Urinary bladder (tissue), 3 donors: ENCODE measurements at regions not wholly inside any gene's neighbourhood (a gene's known extent, or its start where the extent isn't known, plus 50 kb on each side); places are given as distances from the start of the nearest gene placed in this dataset.

Source experiments
- DNase-seq: peaks from one replicate; pipeline ENCODE4 v3.0.0-alpha.2; 2015; ENCODE audit errors: extremely low spot score
- H3K27ac ChIP-seq: one replicate; pipeline ENCODE4 v1.5.1; 2013; ENCODE audit warnings: low read depth, mild to moderate bottlenecking, moderate library complexity
- H3K36me3 ChIP-seq: one replicate; pipeline ENCODE4 v1.6.1; 2013; ENCODE audit warnings: mild to moderate bottlenecking, moderate library complexity; ENCODE audit not compliant: insufficient read depth
- H3K4me1 ChIP-seq: one replicate; pipeline ENCODE4 v1.6.1; 2013; ENCODE audit warnings: mild to moderate bottlenecking, moderate library complexity; ENCODE audit not compliant: insufficient read depth
- H3K4me3 ChIP-seq: one replicate; pipeline ENCODE4 v1.5.1; 2013; ENCODE audit warnings: low read depth, low read length
- WGBS: extraction: QIAGEN DNeasy Blood & Tissue Kit; methylation state at CpG from one replicate; pipeline ENCODE4 v1.1.7; 2013; 5-methylcytosine and 5-hydroxymethylcytosine counted together
- donor health status: healthy with polysubstance abuse.
- donor health status: healthy.

DNA sequence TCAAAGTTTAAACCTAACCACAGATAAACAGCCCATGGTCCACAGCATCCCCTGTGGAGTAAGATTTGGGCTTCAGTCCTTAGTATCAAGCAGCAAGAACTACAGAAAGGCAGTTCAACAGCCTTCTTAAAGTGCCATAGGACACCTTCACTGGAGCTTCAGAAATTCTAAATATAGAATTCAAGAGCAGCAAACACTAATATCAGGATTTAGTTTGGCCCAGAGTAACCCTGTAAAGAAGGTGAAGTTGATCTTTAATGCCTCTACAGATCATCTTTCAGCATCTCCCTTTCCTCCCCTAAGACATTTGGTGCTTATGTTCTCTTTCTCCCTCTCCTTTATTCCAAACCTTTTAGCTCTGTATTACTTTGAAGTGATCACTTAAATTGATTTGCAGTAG, 59.5 kb upstream of the ARHGAP5 start:
- DNase-seq, result no peak
- Histone ChIP-seq H3K4me3 (no peak overlapping the region), H3K36me3 (no peaks in the 10 kb centered on the region), H3K27ac (no peak overlapping the region), H3K4me1 (no peaks in the 10 kb centered on the region)

DNA sequence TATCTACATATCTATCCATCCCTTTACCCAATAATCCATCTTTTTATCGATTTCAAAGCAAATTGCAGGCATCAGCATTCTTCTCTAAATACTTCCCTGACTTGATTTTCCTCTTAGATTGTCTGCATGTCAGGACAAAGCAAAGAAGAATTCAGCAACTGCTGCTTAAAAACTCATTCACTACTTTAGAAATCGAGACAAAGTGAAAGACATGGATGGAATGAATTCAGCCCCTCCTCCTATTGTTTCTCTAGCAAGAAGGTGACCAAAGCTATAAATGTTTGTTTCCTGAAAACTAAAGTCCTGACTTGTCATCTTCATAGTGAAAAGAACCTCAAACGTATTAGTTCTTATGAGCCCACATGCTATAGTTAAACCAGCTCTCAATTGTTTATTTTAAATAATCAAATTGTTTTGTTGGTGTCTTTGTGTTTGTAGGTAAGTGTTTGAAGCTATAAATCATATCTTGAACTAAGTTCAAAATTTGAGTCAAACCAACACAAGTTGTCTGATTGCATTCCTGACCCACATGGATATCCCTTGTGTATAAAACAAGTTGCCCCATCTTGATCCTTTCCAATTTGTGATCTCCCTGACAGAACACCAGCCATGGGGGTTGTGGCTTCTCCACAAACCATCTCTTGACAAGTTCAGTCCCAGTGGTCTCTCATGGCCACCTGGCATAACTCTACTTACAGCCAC, 58.6 kb upstream of the ARHGAP5 start:
- H3K27ac ChIP-seq, result no peak overlapping the region
- 69% methylated on average over 3 of the region's 3 CpGs for WGBS
- DNase-seq, result no peak
- no peaks in the 10 kb centered on the region for H3K36me3 ChIP-seq
- no peak overlapping the region for H3K4me3 ChIP-seq
- H3K4me1 ChIP-seq, result no peaks in the 10 kb centered on the region

DNA sequence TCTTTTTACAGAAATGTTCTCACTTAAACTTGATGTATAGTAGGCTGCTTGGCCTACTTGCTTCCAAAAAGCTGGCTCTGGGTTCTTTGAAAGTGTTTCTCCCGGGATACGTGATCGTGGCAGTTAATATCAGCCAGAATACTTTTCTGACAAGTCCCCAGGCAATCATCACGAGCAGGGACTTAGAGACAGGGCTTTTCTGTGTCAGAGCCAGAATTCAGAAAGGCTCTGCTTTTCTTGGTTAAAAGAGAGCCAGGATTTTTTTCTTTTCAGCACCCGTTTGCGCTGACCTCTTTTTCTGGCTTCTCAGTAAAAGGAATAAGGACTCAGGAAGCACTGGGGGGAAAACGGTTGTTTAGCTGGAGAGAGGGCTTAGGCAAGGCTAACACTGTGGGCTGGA, 57.8 kb upstream of the ARHGAP5 start:
- H3K4me3 ChIP-seq, result no peak overlapping the region
- no peak overlapping the region for H3K27ac ChIP-seq
- DNase-seq, result no peak
- H3K36me3 ChIP-seq, result no peaks in the 10 kb centered on the region
- WGBS, result 34% methylated on average over 7 of the region's 7 CpGs
- no peaks in the 10 kb centered on the region for H3K4me1 ChIP-seq

DNA sequence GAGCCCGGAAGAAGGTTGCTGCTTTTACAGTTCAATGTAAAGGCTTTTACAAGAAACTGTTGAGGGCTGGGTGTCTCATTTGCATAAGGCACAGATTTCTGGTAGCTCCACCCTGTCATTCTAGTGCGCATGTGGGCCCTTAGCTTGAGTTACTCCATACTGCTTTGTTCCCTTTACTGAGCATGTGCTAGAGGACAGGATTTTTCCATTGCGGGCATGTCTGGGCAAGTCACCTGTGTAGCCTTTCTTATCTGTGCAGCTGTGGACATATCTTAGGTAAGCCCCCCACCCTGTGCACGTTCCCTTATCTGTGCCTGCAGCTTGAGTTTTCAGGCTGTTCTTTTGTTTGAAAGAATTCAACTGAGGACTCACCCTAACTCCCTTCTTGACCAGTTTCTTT, 56.2 kb upstream of the ARHGAP5 start:
- DNase-seq, result no peak
- H3K27ac ChIP-seq, result no peak overlapping the region
- no peaks in the 10 kb centered on the region for H3K4me1 ChIP-seq
- H3K36me3 ChIP-seq, result no peaks in the 10 kb centered on the region
- WGBS, result 91% methylated on average over 4 of the region's 4 CpGs
- H3K4me3 ChIP-seq, result no peak overlapping the region

DNA sequence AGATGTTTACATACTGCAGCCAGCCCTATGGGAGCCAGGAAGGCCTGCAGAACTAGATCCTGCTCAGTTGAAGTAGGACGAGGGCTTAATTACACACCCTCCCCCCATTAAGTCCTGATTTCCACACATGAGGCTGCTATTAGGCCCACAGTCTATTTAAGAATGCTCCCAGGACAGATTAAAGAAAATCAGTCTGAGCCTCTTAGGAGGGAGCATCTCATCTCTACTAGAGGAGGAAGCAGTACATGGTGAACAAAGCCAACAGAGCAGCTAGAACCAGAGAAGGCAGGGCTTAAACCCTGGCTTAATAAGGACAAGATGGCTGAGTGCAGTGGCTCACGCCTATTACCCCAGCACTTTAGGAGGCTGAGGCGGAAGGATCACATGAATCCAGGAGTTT, 55.8 kb upstream of the ARHGAP5 start:
- Histone ChIP-seq H3K27ac (no peak overlapping the region), H3K4me3 (no peak overlapping the region), H3K36me3 (no peaks in the 10 kb centered on the region), H3K4me1 (no peaks in the 10 kb centered on the region)
- 91% methylated on average over 3 of the region's 3 CpGs for WGBS
- no peak for DNase-seq

DNA sequence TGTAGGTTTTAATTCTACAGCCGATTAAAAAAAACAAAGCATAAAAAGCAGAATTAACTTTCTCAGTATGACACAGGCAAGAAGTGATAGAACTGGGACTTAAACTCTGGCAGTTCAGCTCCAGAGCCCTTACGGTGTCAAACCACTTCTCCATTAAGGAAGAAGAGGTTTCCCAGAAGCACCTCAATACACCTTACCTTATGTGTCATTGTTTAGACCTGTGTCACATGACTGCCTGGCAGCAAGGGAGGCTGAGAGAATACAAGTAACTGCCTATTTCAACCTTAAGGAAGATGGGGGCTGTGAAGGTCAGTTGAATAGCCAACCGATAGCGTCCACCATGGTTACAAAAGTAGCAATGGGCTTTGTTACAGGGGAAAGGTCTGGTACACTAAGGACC, 54.6 kb upstream of the ARHGAP5 start:
- Histone ChIP-seq H3K4me1 (no peaks in the 10 kb centered on the region), H3K27ac (no peak overlapping the region), H3K4me3 (no peak overlapping the region), H3K36me3 (no peaks in the 10 kb centered on the region)
- no peak for DNase-seq
- 96% methylated on average over 4 of the region's 4 CpGs for WGBS

DNA sequence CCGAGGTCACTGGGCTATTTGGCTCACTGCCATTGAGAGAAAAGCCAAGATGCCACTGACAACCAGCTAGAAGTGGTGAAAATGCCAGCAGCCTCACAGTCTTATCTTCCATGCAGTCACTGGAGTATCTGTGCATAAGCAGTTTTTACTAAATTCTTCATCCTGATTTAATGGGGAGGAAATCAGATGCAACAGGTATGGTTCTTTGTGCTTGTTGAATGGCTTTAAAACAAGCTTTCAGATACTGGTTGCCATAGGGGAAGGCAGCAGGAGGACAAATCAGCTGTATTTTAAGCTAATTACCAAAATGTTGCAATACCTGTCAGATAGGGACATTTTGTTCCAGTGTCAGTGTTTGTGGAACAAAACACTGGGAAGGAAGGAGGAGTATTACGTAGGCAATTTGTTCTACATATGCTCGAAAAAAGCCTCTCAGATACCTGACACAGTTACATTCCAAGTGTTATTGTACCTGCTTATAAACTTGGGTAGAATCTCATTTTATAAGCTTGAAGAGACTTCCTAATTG, 54.1 kb upstream of the ARHGAP5 start:
- Histone ChIP-seq H3K4me1 (no peaks in the 10 kb centered on the region), H3K4me3 (no peak overlapping the region), H3K27ac (no peak overlapping the region), H3K36me3 (no peaks in the 10 kb centered on the region)
- no peak for DNase-seq
- 93% methylated on average over 3 of the region's 3 CpGs for WGBS

DNA sequence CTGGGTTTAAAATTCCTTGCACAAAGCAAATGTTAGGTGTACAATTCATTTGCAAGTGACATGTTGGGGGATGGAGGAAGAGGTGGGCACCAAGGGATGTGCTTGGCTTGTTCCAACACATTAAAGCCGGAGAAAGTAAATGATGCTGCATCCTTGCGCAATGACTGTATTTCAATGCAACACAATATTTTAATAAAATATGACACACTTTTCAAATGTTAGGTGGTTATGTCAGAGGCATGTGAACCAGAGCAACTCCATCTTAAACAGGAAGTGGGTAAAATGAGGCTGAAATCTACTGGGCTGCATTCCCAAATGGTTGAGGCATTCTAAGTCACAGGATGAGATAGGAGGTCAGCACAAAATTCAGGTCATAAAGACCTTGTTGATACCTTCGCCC, 53.6 kb upstream of the ARHGAP5 start:
- Histone ChIP-seq H3K4me1 (no peaks in the 10 kb centered on the region), H3K36me3 (no peaks in the 10 kb centered on the region), H3K27ac (no peak overlapping the region), H3K4me3 (no peak overlapping the region)
- WGBS, result 96% methylated on average over 3 of the region's 3 CpGs
- no peak for DNase-seq

DNA sequence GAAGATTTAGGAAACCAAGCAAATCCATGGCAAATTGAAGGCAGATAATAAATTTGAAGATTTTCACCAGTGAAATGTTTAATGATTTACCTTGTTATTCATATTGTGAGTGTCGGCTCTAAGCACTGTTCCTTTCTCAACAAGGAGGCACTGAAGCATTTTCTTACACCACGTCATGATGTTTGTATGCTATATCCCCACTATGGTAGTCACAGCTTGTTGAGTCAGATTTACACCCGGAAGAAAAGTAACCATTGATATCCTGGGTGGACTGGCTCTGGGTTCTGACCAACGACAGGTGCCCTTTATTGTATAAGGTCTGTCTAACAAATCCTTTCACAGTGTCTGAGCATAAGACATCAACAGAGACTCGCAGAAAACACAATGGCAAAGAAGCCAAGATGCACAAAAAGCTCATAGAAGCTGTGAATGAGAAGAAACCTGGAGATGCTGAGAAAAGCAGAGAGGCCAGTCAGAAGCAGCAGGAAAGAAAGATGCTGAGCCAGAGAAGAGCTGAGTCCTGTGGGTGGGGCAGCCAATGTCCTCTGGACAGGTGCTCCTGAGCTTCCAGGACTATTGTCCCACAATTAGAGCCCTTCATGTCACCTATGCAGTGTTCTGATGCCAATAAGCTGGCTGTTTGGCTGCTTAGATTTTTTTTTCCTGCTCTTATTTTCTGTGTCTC, 49.7 kb upstream of the ARHGAP5 start:
- Histone ChIP-seq H3K4me3 (no peak overlapping the region), H3K4me1 (no peaks in the 10 kb centered on the region), H3K27ac (no peak overlapping the region), H3K36me3 (no peaks in the 10 kb centered on the region)
- DNase-seq, result no peak
- whole genome bisulfite sequencing, result 86% methylated on average over 5 of the region's 5 CpGs
